ENCODE measurements at regions not wholly inside any gene's neighbourhood (a gene's known extent, or its start where the extent isn't known, plus 50 kb on each side); places are given as distances from the start of the nearest gene placed in this dataset.
"Not testable (repeated sequence)": the region's sequence is repeated elsewhere in the genome, so short reads cannot be mapped to it uniquely, and the experiment has no call there.

- in situ Hi-C loops (cut with MboI; ENCODE audit: low sequenced_read_pairs): no loop called here
These were observed 577.7 kb downstream of the KIF4B start for GRCh38 chr5:155591273-155591672.

- in situ Hi-C loops (cut with MboI; ENCODE audit: low sequenced_read_pairs): no loop called here
These were observed 580.7 kb downstream of the KIF4B start for GRCh38 chr5:155594270-155594669.

GRCh38 chr5:155595791-155596190 lies 582.2 kb downstream of the KIF4B start:
- in situ Hi-C loops (cut with MboI; ENCODE audit: low sequenced_read_pairs): no loop called here

GRCh38 chr5:155598552-155598951 lies 585.0 kb downstream of the KIF4B start:
- in situ Hi-C loops (cut with MboI; ENCODE audit: low sequenced_read_pairs): no loop called here

GRCh38 chr5:155605920-155606319 lies 592.4 kb downstream of the KIF4B start:
- in situ Hi-C loops (cut with MboI; ENCODE audit: low sequenced_read_pairs): no loop called here

- in situ Hi-C loops (cut with MboI; ENCODE audit: low sequenced_read_pairs): no loop called here
These were observed 603.3 kb downstream of the KIF4B start for GRCh38 chr5:155616779-155617392.

GRCh38 chr5:155619688-155620087 lies 606.1 kb downstream of the KIF4B start:
- in situ Hi-C loops (cut with MboI; ENCODE audit: low sequenced_read_pairs): no loop called here

- in situ Hi-C loops (cut with MboI; ENCODE audit: low sequenced_read_pairs): no loop called here
These were observed 607.4 kb downstream of the KIF4B start for GRCh38 chr5:155620821-155621410.

GRCh38 chr5:155624597-155625241 lies 611.2 kb downstream of the KIF4B start:
- in situ Hi-C loops (cut with MboI; ENCODE audit: low sequenced_read_pairs): no loop called here

GRCh38 chr5:155625315-155625714 lies 611.8 kb downstream of the KIF4B start:
- in situ Hi-C loops (cut with MboI; ENCODE audit: low sequenced_read_pairs): no loop called here

GRCh38 chr5:155625897-155626543 lies 612.5 kb downstream of the KIF4B start:
- in situ Hi-C loops (cut with MboI; ENCODE audit: low sequenced_read_pairs): no loop called here

- in situ Hi-C loops (cut with MboI; ENCODE audit: low sequenced_read_pairs): no loop called here
These were observed 613.0 kb downstream of the KIF4B start for GRCh38 chr5:155626592-155626991.

GRCh38 chr5:155628346-155628745 lies 614.8 kb downstream of the KIF4B start:
- in situ Hi-C loops (cut with MboI; ENCODE audit: low sequenced_read_pairs): no loop called here

GRCh38 chr5:155629597-155629996 lies 616.0 kb downstream of the KIF4B start:
- in situ Hi-C loops (cut with MboI; ENCODE audit: low sequenced_read_pairs): no loop called here

GRCh38 chr5:155631116-155631515 lies 617.6 kb downstream of the KIF4B start:
- in situ Hi-C loops (cut with MboI; ENCODE audit: low sequenced_read_pairs): no loop called here

GRCh38 chr5:155633338-155633957 lies 619.9 kb downstream of the KIF4B start:
- in situ Hi-C loops (cut with MboI; ENCODE audit: low sequenced_read_pairs): no loop called here

GRCh38 chr5:155649666-155650065 lies 636.1 kb downstream of the KIF4B start:
- in situ Hi-C loops (cut with MboI; ENCODE audit: low sequenced_read_pairs): no loop called here

- in situ Hi-C loops (cut with MboI; ENCODE audit: low sequenced_read_pairs): no loop called here
These were observed 642.0 kb downstream of the KIF4B start for GRCh38 chr5:155655569-155655968.

- in situ Hi-C loops (cut with MboI; ENCODE audit: low sequenced_read_pairs): no loop called here
These were observed 648.3 kb downstream of the KIF4B start for GRCh38 chr5:155661859-155662258.

- in situ Hi-C loops (cut with MboI; ENCODE audit: low sequenced_read_pairs): no loop called here
These were observed 651.8 kb downstream of the KIF4B start for GRCh38 chr5:155665361-155665760.

GRCh38 chr5:155672001-155672400 lies 655.0 kb upstream of the SGCD start:
- in situ Hi-C loops (cut with MboI; ENCODE audit: low sequenced_read_pairs): not testable (repeated sequence)
